Osteoblast (primary cell): ENCODE measurements at regions not wholly inside any gene's neighbourhood (a gene's known extent, or its start where the extent isn't known, plus 50 kb on each side); places are given as distances from the start of the nearest gene placed in this dataset.

Experiments used
- DNase-seq: peaks from one replicate; pipeline ENCODE4 v3.0.0; 2011; ENCODE audit warnings: low spot score, mixed read lengths; ENCODE audit not compliant: insufficient read length; ENCODE audit errors: missing footprints
- H2AFZ ChIP-seq: 2 replicates; pipeline ENCODE4 v1.6.0; 2011; ENCODE audit warnings: mild to moderate bottlenecking, low read length
- H3K27ac ChIP-seq: 2 replicates; pipeline ENCODE4 v1.5.1; 2011; ENCODE audit warnings: mild to moderate bottlenecking, low read depth, low read length, moderate library complexity
- H3K27me3 ChIP-seq: 2 replicates; pipeline ENCODE4 v1.6.0; 2012; ENCODE audit warnings: mild to moderate bottlenecking, control low read depth, inconsistent platforms, low read length, moderate library complexity; ENCODE audit not compliant: insufficient read depth
- H3K36me3 ChIP-seq: 2 replicates; pipeline ENCODE4 v1.5.1; 2011; ENCODE audit warnings: mild to moderate bottlenecking, low read length, control low read depth, moderate library complexity; ENCODE audit not compliant: insufficient read depth
- H3K4me1 ChIP-seq: 2 replicates; pipeline ENCODE4 v1.5.1; 2011; ENCODE audit warnings: mild to moderate bottlenecking, low read length, control low read depth, moderate library complexity; ENCODE audit not compliant: insufficient read depth
- H3K4me2 ChIP-seq: 2 replicates; pipeline ENCODE4 v1.6.0; 2011; ENCODE audit warnings: mild to moderate bottlenecking, low read length; ENCODE audit not compliant: insufficient read depth
- H3K4me3 ChIP-seq: fragments of 200-600 bp; sonication (generic); 3 replicates; pipeline ENCODE4 v1.5.1; 2012; ENCODE audit warnings: mild to moderate bottlenecking, low read length, inconsistent platforms; ENCODE audit not compliant: insufficient read depth
- H3K79me2 ChIP-seq: 2 replicates; pipeline ENCODE4 v1.6.0; 2012; ENCODE audit warnings: mild to moderate bottlenecking, low read length, control low read depth, inconsistent platforms; ENCODE audit not compliant: insufficient read depth
- H3K9me3 ChIP-seq: 2 replicates; pipeline ENCODE4 v1.5.1; 2011; ENCODE audit warnings: low read depth, low read length, control low read depth
- H4K20me1 ChIP-seq: 2 replicates; pipeline ENCODE4 v1.6.0; 2012; ENCODE audit warnings: mild to moderate bottlenecking, low read length, control low read depth; ENCODE audit not compliant: insufficient read depth
- CTCF ChIP-seq: IDR thresholded peaks from 2 replicates; pipeline ENCODE4 v1.5.1; 2011; ENCODE audit warnings: mild to moderate bottlenecking, low read depth, low read length, moderate library complexity; ENCODE audit errors: extremely low read depth

- no peak for DNase-seq
- no peaks in the 10 kb centered on the region for H4K20me1 ChIP-seq
- H2AFZ ChIP-seq = no peak overlapping the region
- no peaks in the 10 kb centered on the region for H3K27me3 ChIP-seq
- H3K9me3 ChIP-seq = no peaks in the 10 kb centered on the region
- no peaks in the 10 kb centered on the region for H3K79me2 ChIP-seq
- no peak overlapping the region for H3K4me3 ChIP-seq
- H3K27ac ChIP-seq = no peak overlapping the region
- no peaks in the 10 kb centered on the region for H3K4me1 ChIP-seq
- no peaks in the 10 kb centered on the region for H3K36me3 ChIP-seq
- TF ChIP-seq CTCF = no peak
- H3K4me2 ChIP-seq = no peak overlapping the region
These were observed 827.4 kb upstream of the PHF14 start for GRCh38 chr7:10146271-10146670.

GRCh38 chr7:10156972-10157371, 816.7 kb upstream of the PHF14 start:
- Histone ChIP-seq H3K9me3 (no peaks in the 10 kb centered on the region), H4K20me1 (no peaks in the 10 kb centered on the region), H2AFZ (no peak overlapping the region), H3K27ac (no peak overlapping the region), H3K4me2 (no peak overlapping the region), H3K4me3 (no peak overlapping the region), H3K36me3 (no peaks in the 10 kb centered on the region), H3K27me3 (no peaks in the 10 kb centered on the region), H3K4me1 (no peaks in the 10 kb centered on the region), H3K79me2 (no peaks in the 10 kb centered on the region)
- no peak for DNase-seq
- TF ChIP-seq CTCF = no peak

- Histone ChIP-seq H3K27me3 (no peaks in the 10 kb centered on the region), H3K4me1 (no peaks in the 10 kb centered on the region), H3K9me3 (no peaks in the 10 kb centered on the region), H3K4me2 (no peak overlapping the region), H3K4me3 (no peak overlapping the region), H3K36me3 (no peaks in the 10 kb centered on the region), H4K20me1 (no peaks in the 10 kb centered on the region), H2AFZ (no peak overlapping the region), H3K79me2 (no peaks in the 10 kb centered on the region), H3K27ac (no peak overlapping the region)
- DNase-seq = peak; percentile 25
- TF ChIP-seq CTCF = no peak
These were observed 791.7 kb upstream of the PHF14 start for GRCh38 chr7:10181996-10182395.

GRCh38 chr7:10192074-10192473, 781.6 kb upstream of the PHF14 start:
- H2AFZ ChIP-seq = no peak overlapping the region
- no peaks in the 10 kb centered on the region for H3K79me2 ChIP-seq
- no peak overlapping the region for H3K27ac ChIP-seq
- H3K9me3 ChIP-seq = no peaks in the 10 kb centered on the region
- no peak for DNase-seq
- H3K4me1 ChIP-seq = no peaks in the 10 kb centered on the region
- H3K4me2 ChIP-seq = no peak overlapping the region
- no peak overlapping the region for H3K4me3 ChIP-seq
- no peaks in the 10 kb centered on the region for H4K20me1 ChIP-seq
- H3K27me3 ChIP-seq = no peaks in the 10 kb centered on the region
- no peaks in the 10 kb centered on the region for H3K36me3 ChIP-seq
- no peak for TF ChIP-seq CTCF
